T47D (cell line): ENCODE measurements at regions not wholly inside any gene's neighbourhood (a gene's known extent, or its start where the extent isn't known, plus 50 kb on each side); places are given as distances from the start of the nearest gene placed in this dataset.

ENCODE experiments used
- DNase-seq, 2 experiments: peaks; one replicate each; pipeline versions ENCODE4 v3.0.0 to v3.0.0-alpha.2; 2011 to 2012; ENCODE audit warnings: low read depth in 1 of 2, low spot score in 1 of 2
- JUND ChIP-seq: IDR thresholded peaks from 2 replicates; pipeline ENCODE4 v1.6.1; 2012; ENCODE audit warnings: low read depth
- in situ Hi-C: cut with HindIII; loops from 2 replicates; pipeline ENCODE4 v1.10.0; 2016; ENCODE audit warnings: low sequenced_read_pairs, low pct_unique_long_range_greater_than_20kb

DNA sequence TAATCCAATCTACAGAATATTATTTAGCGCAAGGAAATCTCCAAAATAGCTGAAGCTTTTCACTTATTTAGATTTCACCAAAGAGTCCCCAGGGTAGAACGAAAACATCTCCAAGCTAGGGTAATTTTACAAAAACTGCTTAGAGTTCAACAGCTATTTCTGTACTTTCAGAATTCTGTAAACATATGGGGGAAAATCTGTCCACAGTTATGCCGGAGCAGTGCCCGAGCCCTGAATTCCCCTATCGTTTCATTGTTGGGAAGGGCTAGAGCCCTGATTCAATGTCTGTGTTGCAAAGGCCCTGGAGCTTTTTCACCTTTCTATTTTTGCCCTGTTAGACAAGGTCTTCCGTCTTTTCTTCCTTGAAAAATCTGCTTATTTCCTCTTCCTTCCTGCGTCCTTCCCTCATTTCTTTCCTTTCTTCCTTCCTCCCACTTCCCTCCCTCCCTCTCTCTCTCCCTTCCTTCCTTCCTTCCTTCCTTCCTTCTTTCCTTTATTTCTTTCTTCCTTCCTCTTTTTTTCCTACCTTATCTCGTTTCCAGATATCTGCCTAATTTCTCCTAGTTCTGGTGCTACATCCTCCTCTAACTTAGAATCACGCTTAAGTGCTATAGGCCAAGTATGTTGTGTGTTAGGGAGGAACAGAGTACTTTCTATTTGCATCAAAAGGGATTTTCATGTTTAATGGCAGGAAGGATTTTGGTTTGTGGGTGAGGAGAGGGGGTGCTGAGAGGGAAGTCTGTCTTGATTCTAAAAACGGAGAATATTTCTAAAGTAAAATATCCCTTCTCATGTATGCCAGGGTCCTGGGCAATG, 122.5 kb upstream of the BMP2 start:
- in situ Hi-C loops: no loop called here
- TF ChIP-seq JUND: no peak
- no peak for DNase-seq

DNA sequence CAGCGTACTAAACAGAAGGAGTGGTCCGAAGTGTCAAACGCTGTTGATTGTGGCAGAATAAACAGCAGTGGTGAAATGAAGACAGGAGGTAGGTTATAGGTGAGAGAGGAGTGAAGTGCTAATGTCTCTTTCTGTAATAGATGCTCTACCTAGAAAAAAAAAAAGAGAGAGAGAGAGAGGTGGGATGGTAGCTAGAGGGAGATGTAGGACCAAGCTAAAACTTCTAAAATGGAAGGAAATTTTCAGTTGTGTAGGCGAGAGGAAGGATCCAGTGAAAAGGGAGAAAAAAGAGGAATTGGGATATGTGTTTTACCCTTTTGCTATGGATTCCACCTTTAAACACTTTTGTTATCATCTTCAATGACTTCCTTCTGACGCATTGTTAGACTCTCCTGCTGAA, 126.5 kb upstream of the BMP2 start:
- DNase-seq: no peak
- no peak for TF ChIP-seq JUND
- in situ Hi-C loops: no loop called here

DNA sequence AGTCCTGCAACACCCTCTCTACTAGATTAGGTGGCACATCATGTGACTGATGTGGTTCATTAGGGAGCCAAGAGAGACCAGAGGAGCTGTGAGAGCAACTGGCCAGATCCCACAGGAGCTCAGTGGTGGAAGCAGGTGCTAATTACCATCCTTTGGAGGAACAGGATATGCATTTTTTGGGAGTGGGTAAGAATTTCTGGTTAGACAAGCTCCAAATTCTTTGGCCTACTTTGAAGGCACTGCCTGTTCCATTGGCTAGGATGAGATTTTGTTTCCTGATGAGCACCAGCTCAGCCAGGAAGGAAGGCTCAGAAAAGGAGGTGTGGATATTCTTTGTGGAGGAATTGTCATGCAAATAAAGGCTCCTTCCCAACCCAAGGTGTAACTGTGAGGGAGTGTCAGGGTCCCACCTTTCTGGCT, 130.3 kb upstream of the BMP2 start:
- DNase-seq: peak in 1 of 2 experiments; percentile 3
- in situ Hi-C loops: no loop called here
- no peak for TF ChIP-seq JUND

DNA sequence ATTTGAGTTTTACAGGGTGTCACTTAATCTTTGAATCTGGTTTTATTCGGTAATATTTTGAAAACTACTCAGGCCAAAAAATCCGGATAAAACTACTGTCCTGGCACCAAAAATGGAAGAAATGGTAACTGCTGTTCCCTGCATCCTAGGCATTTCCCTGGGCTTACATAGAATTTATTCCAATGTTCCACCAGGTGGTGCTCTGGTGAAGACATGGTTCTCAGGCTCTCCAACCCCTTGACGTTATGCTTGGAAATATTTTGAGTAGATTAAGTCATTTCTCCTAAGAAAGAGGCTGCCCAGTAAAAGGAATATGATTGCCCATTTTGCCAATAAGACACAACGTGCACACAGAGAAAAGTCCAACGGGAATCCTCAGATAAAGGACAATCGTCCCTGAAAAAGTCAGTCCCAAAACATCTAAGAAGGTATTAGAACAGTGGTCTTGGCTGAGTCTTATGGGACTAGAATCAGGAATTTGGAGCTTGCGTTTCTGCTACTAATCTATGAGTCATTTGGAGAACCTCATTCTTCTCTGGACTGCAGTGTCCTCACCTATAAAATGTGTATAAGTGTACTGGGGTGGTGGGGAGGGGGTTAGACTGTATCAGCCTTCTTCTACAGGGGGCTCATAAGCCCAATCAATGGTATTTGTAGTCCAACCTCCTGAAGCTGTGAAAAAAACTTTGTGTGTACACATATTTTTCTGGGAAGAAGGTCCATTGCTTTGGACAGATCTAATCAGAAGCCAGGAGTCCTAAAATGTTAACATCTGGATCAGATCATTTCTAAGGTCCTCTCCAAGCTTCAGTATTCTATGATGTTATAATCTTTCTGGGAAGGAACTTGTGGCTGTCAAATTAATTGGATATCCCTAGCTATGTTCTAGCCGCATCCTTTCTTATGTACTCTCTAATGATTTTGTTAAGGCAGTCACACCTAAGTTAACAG, 131.0 kb upstream of the BMP2 start:
- in situ Hi-C loops: no loop called here
- no peak for TF ChIP-seq JUND
- DNase-seq: peak; percentile 6 to 34

DNA sequence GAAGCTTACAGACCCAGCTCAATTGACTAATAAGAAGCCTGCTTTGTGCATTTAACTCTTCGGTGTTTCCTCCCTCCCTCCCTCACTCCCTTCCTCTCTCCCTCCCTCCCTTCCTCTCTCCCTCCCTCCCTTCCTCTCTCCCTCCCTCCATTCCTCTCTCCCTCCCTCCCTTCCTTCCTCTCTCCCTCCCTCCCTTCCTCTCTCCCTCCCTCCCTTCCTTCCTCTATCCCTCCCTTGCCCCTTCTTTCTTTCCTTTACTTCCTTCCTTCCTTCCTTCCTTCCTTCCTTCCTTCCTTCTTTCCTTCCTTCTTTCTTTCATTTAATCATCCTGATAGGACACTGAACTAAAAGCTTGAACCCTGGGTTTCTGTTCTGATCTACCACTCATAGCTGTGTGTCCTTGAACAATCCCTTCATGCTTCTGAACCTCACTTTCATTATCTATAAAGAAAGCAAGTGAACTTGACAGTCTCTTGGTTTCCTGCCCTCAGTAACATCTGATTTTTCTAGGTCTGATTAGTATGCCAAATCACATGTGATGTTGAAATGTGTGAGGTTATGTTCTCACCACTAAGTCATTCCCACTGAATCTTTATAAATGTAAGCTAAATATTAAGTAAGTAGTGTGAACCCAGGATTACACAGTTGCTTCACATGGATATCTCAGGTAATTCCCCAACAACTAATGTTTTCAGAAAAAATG, 132.3 kb upstream of the BMP2 start:
- DNase-seq: no peak
- in situ Hi-C loops: no loop called here
- TF ChIP-seq JUND: no peak

DNA sequence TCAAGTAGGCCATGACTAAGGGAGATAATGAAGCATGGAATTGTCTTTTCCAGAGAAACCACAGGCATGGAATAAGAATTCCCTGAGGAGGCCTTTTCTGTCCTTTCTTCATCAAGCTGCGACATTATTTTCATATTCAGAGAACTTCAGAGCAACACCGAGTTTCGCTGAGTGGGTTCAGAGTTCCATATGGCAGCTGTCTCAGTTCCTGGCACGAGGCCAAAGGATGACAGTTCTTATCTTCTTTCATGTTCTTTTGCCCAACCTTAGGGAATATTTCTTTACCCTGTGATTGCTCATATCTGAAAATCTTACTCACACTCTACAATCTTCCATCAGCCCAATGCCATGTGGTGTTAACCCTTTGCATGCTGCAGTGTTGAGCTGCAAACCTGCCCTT, 135.3 kb upstream of the BMP2 start:
- no peak for DNase-seq
- in situ Hi-C loops: no loop called here

DNA sequence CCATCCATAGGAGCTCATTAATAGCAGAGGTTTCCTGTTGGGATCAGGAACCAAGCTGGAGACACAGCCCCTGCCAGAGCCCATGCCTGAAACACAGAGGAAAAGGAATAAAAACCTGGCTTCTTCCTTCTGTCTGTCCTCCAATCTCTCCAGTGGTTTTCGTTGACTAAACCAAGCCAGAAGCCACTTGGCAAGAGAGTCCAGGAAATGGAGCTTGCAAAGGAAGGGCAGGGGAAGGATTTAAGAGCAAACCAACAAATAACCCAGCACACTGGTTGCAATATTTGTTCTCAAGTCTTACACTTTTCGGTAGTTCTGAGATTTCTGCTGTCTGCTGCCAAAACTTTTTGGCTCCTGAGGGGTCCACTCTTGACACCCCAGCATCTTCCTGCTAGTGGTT, 137.0 kb upstream of the BMP2 start:
- DNase-seq: no peak
- in situ Hi-C loops: no loop called here
- no peak for TF ChIP-seq JUND

More for the DNA sequence above, 135.3 kb upstream of the BMP2 start:
- no peak for TF ChIP-seq JUND

DNA sequence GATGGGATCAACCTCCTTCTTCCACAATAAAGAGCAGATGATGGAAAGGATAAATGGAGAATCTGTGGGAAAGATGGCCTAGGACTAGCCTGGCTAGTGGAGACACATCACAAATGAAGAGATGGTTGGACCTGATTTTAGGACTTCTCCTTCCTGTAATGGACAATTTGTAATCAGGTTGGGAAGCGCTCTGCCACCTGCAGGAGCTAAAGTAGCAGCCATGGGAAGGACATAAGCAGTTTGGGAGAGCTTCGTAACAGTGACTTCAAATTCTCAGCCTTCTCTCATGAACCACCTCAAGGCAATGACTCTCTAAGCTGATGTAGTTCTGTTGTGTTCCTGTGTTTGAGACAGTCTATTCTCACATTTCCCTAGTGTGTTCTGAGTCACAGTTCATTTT, 137.9 kb upstream of the BMP2 start:
- DNase-seq: no peak
- in situ Hi-C loops: no loop called here
- no peak for TF ChIP-seq JUND

DNA sequence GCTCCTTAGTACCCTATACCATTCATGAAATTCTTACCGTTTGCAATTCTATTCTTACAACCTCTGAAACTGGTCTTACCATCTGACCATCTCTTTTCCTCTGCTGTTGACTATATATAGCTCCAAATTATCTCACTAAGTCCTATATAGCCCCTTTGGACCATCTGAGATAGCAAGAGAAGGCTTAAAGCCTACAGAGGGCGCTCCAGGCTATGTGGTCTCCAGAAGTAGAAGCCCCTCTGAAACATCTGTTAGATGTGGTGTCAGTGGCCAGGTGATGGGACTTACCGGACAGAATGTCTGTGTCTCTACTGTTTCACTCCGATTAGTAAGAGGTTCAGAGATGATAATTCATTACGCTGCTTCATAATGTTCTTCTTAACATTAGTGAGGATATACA, 140.7 kb upstream of the BMP2 start:
- in situ Hi-C loops: no loop called here
- no peak for TF ChIP-seq JUND
- DNase-seq: no peak

DNA sequence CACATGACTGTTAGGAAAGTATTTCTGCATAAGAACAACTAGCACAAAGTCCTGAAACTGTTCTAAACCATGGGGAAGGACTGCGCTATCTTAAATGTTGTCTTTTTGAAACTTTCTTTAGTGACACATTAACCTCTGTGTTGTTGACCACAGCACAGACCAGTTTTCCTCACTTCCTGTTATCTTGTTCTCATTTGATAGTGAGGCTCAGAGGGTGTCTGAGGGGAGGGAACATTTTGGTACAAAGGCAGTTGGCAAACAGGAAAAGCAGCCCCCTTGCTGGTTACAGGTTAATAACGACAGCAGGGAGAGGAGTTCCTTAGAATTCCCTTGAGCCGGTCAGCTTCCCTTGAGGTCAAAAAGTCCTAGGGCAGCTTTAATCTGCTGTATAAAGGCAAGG, 143.5 kb upstream of the BMP2 start:
- no peak for TF ChIP-seq JUND
- DNase-seq: no peak
- in situ Hi-C loops: no loop called here

DNA sequence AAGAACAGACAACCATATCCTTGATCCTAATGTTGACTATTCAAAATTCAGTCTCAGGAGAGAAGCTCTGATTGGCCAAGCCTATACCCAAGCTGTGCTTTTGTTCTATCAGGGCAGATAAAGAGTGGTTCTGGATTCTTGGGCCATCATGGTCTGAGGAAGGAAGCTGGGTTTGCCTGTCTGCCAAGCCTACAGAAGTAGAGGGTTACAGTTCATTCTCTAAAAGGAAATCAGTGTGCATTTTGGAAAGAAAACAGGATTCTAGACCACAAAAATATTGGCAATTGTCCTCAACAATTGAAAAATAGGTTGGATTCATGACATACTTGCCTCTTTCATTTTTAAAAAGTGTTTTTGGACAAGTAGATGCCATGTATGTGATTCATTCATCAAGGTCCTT, 145.4 kb upstream of the BMP2 start:
- no peak for DNase-seq
- in situ Hi-C loops: no loop called here
- no peak for TF ChIP-seq JUND

DNA sequence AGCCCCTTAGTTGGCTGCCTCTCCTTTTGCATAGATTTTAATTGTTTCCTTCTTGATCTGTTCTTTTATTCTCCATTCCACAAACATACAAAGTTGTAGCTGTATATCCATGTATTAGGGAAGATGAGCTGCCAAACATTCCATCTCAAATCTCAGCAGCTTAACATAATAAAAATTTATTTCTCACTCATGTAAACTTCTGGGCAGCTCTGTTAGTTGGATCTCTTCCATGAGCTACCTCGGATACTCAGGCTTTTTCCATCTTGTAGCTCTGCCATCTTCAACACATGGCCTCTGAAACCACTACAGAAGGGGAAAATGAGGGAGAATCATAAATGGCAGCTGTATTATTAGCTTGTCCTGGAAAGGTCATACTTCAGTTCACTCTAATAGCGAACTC, 149.4 kb upstream of the BMP2 start:
- DNase-seq: no peak
- in situ Hi-C loops: no loop called here
- TF ChIP-seq JUND: no peak

DNA sequence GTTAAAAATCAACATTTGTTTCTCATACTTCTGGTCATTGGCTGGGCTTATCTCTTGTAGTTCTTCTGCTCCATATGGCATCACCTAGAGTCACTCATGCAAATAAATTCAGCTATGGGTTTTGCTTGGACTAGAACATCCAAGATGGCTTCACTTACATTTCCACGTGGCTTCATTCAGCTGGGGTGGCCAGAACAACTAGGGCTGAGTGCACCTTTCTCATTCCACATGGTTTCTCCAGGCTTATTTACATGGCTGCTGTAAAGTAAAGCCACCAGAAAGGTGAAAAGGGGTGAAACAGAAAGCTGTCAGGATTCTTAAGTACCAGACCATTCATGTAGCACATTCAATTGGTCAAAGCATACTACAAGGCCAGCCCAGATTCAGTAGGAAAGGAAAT, 151.1 kb upstream of the BMP2 start:
- in situ Hi-C loops: no loop called here
- TF ChIP-seq JUND: no peak
- DNase-seq: no peak
